NCI-H1436 (cell line): ENCODE measurements at regions not wholly inside any gene's neighbourhood (a gene's known extent, or its start where the extent isn't known, plus 50 kb on each side); places are given as distances from the start of the nearest gene placed in this dataset.

Source experiments
- DNase-seq: peaks from one replicate; lab custom pipeline; 2025; lab: John Stamatoyannopoulos, UW

GRCh38 chr20:24181151-24181550, 192.6 kb upstream of the GGTLC1 start:
- DNase-seq, result no peak

- DNase-seq, result no peak
These were observed 180.7 kb upstream of the GGTLC1 start for GRCh38 chr20:24169256-24169655.

DNA sequence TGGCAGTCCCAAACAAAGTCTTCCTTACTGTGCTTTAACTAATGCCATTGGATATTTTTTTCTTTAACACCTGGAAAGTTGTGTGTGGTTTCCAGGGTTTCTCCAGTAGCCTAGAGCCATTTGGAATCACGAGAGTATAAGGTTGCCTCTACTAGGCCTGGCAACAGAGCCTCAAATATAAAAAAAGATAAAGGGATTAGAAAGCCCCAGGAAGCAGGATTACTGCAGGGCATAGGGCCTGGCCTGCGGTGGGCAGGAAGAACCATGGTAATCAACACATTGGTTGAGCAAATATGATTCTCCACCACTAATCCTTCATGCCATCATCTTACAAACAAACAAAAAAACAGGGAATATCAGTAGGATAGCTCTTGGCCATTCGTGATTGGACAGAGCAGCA, 177.8 kb upstream of the GGTLC1 start:
- DNase-seq, result no peak

- DNase-seq, result no peak
These were observed 177.5 kb upstream of the GGTLC1 start for GRCh38 chr20:24166123-24166381.

DNA sequence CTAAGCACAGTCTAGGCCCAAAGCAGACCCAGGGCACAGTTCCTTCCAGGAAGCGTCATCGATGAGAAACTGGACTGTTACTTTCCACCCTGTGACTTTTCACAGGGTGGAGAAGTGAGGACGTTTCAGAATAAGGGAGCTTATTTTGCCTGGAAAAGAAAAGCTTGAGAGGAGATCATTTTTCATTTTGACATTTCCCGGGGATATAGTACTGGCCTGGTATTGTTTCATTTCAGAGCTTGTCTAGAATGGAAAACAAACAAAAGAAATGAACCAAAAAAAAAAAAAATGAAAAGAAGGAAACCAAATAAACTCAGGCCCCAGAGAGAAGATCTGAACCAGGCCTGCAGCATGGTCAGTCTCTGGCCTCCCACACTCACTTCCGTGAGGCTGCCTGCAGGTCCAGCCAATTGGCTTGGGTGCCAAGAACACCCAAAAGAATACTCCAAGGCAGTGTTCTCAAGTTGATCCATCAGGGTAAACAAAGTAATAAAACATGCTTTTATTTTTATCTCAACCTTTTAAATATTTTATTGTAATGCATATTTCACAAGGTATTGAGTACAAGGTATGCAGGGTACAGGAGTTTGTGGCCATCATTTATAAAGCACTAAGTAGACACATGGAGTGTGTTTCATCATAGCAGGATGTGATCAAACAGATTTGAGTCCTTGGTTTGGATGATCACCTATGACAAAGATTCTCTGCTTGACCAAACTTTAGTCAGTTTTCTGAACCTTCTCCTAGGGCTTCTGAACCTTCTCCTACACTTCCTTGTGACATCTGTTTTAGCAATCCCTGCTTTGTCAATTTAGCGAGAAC, 176.9 kb upstream of the GGTLC1 start:
- no peak for DNase-seq

DNA sequence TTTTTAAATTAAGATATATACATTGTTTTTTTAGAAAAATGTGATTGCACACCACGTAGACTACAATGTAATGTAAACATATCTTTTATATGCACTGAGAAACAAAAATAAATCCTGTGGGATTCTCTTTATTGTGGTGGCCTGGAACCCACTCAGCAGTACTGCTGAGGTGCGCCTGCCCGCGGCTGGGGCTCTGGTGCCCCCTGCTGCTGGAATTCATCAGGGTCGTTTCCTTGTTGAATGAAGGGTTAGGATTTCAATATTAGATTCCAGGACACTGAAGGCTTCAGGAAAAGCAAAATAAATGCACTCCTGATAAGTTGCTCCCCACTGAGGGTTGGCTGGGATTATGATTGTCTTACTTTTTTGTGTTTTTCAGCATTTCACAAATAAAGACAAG, 175.8 kb upstream of the GGTLC1 start:
- no peak for DNase-seq

GRCh38 chr20:24163506-24163905, 174.9 kb upstream of the GGTLC1 start:
- no peak for DNase-seq

DNA sequence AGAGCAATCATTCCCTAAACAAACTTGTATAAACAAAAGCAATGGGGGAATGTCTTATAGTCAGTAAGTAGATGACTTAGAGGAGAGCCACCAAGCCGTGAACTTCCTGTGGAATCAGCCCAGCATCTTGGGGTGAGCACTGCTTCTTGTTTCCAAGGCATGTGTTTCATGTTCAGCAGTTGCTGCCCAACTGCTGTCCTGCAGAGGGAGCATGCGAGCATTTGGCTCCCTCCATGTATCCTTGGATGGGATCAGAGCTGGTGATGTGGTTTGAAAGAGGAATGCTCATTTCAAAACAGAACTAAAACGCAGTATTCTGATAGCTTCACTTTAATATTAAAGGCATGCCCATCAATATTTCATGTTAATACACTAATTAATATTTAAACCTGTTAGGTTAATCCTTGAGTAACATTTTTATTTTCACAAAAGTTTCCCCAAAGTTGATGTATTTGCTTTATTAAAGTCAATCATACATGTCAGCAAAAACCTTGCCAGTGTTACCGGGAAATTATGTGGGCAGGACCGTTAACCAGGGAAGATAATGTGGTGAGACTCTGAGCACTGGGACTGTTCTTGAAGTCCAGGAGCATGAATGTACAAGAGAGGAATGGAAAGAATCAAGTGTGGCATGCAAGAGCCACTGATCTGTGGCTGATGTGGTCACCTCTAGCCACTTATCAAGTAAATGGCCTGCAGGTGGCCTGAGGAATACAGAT, 172.1 kb upstream of the GGTLC1 start:
- DNase-seq, result no peak

- DNase-seq, result no peak
These were observed 169.7 kb upstream of the GGTLC1 start for GRCh38 chr20:24158281-24158680.

GRCh38 chr20:24157213-24157612, 168.6 kb upstream of the GGTLC1 start:
- no peak for DNase-seq

GRCh38 chr20:24153101-24154040, 164.8 kb upstream of the GGTLC1 start:
- no peak for DNase-seq

- DNase-seq, result no peak
These were observed 163.2 kb upstream of the GGTLC1 start for GRCh38 chr20:24151621-24152294.

DNA sequence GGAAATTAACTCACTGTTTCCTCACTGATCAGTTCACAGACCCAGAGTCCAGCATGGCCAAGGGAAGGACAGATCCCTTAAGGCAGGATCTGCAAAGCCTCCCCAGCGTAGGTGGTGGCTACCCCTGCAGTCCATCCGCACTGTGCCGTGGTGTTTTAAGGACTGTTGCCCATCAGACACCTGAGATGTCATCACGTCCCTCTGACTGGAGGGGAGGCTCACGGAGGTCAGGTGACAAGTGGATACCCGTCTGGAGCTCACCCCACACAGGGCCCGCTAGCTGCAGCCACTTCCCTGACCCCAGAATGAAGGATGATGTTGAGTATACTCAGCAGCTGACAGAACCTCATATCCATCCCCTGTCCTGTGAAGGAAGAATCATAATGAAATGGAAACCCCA, 161.8 kb upstream of the GGTLC1 start:
- no peak for DNase-seq

DNA sequence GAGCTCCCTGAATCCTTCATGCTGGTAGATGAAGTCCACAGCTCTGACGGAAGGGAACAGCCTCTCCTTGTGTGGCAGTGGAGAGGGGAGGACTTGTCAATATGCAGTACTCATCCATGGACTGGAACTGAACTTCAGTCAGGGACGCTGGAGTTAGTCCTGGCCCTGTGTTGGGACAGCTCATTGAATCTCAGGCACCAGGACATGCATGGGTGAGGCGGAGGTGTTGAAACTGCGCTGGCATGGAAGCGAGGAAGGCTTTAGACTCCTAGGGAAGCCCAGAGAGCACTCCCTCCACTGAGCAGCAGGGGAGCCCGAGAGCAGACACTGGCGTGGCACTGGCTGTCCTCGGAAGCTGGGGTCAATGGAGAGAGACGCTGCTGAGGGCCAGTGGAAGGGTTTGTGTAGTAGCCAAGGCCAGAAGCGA, 161.3 kb upstream of the GGTLC1 start:
- no peak for DNase-seq

DNA sequence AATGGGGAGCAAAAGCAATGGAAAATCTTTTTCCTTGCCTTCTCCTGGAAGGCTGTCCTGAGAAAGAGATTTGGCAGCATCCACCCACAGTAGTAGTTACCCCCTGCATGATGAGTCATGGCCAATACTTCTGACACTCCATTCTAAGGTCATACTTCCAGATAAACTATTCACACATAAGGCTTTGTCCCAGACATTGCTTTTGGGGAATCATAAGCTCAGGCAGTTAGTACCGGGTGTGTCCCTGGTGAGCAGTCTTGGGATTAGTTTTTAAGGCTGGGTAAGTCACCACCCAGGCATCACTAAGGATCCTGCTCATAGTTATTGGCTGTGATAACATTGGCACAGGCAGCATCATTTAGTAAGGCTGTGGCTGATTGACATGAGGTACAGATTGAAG, 160.6 kb upstream of the GGTLC1 start:
- DNase-seq, result no peak

- no peak for DNase-seq
These were observed 159.8 kb upstream of the GGTLC1 start for GRCh38 chr20:24148372-24148771.

- no peak for DNase-seq
These were observed 159.4 kb upstream of the GGTLC1 start for GRCh38 chr20:24147961-24148360.

DNA sequence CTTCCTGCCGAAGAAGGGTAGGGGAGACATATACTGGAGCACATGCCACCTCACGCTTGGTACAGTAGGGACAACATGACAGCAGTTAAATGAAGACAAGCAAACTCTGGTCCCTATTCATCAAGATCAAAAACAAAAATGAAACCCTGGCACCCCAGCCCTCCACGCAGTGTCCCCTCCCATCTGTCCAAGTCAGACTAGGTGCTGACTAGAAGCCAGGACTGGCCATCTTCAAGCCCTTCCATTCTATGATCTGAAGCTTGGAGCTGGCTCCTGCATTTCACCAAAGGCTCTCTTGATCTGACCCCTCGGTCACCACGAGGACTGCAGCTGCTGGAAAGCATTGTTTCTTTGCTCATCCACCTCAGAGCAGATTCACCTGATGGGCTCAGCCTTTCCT, 158.9 kb upstream of the GGTLC1 start:
- DNase-seq, result no peak

GRCh38 chr20:24146231-24146634, 157.7 kb upstream of the GGTLC1 start:
- DNase-seq, result no peak

DNA sequence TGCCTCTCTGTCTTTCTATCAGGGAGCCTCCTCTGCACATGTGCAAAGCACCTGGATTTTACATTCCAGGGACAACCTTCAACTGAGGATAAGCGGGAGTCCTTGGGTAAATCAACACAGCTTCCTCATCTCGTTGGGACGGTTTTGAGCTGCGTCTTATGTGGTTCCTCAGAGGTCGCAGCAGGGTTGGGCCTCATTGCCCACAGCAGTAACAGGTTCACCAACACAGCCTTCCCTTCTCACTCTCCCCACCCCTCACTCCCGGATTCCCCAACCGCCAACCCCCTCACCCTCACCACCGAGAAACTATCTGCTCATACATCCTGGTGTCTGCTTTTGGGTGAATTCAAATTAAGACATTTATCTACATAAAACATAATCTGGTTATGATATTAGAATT, 155.8 kb upstream of the GGTLC1 start:
- DNase-seq, result no peak

- no peak for DNase-seq
These were observed 152.5 kb upstream of the GGTLC1 start for GRCh38 chr20:24141111-24141510.

DNA sequence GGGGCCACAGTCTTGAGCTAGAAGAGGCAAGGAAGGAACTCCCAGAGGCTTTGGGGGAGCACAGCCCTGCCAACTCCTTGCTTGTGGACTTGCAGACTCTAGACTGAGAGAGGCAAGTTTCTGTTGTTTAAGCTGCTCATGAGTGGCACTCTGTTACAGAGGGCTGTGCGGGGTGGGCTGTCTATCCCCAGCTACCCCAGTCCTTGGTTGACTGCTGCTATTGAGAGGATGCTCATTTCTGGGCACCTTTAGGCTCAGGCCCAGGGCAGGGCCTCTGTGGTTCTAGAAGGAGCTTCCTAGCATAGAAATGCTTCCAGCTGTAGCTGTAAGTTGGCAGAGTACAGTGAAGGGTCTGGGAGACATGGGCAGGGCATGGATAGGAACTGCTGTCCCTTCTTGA, 151.3 kb upstream of the GGTLC1 start:
- DNase-seq, result no peak
